ENCODE measurements at regions not wholly inside any gene's neighbourhood (a gene's known extent, or its start where the extent isn't known, plus 50 kb on each side); places are given as distances from the start of the nearest gene placed in this dataset.
"Not testable (repeated sequence)": the region's sequence is repeated elsewhere in the genome, so short reads cannot be mapped to it uniquely, and the experiment has no call there.

DNA sequence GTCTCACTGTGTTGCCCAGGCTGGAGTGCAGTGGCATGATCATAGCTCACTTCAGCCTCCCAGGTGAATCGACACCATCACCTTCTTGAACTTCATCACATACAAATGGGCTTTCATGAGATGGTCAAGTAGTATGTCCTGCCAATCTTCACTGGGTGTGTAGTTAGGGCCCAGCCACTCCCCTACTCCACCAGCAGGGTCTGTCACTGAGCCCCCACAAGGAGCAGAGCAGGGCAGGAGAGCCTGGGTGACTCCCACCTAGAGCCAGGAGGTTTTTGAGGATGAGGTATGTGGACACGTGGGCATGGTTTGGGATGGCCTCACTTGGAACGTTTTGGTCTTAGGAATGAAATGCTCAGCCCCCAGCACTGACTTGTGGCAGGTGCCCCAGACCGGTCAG, 4037.7 kb upstream of the TPTE start:
- TF ChIP-seq, protein P1, sequence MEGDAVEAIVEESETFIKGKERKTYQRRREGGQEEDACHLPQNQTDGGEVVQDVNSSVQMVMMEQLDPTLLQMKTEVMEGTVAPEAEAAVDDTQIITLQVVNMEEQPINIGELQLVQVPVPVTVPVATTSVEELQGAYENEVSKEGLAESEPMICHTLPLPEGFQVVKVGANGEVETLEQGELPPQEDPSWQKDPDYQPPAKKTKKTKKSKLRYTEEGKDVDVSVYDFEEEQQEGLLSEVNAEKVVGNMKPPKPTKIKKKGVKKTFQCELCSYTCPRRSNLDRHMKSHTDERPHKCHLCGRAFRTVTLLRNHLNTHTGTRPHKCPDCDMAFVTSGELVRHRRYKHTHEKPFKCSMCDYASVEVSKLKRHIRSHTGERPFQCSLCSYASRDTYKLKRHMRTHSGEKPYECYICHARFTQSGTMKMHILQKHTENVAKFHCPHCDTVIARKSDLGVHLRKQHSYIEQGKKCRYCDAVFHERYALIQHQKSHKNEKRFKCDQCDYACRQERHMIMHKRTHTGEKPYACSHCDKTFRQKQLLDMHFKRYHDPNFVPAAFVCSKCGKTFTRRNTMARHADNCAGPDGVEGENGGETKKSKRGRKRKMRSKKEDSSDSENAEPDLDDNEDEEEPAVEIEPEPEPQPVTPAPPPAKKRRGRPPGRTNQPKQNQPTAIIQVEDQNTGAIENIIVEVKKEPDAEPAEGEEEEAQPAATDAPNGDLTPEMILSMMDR (IDR thresholded peaks at IDR 0.05 in 4 of 5, conservative IDR thresholded peaks at IDR 0.05 in 1 of 5): not testable (repeated sequence)
- TF ChIP-seq POLR2A (IDR thresholded peaks at IDR 0.05): not testable (repeated sequence)
